SK-N-SH treated with all-trans-retinoic acid at 6 μM for 48 hours (cell line): ENCODE measurements at regions not wholly inside any gene's neighbourhood (a gene's known extent, or its start where the extent isn't known, plus 50 kb on each side); places are given as distances from the start of the nearest gene placed in this dataset.

Source experiments
- ATAC-seq: fragments of 200-7000 bp; cut with Tn5 transposase; 3 replicates; pipeline ENCODE4 v1.9.1; 2020; ENCODE audit warnings: mild to moderate bottlenecking, moderate library complexity
- ARNTL ChIP-seq: fragments of 450-650 bp; formaldehyde crosslinking; IDR thresholded peaks from 2 replicates; pipeline ENCODE4 v1.5.0; 2020; ENCODE audit warnings: low read depth, mild to moderate bottlenecking, moderate library complexity, borderline replicate concordance
- CREB5 ChIP-seq: fragments of 250-450 bp; sonication (Bioruptor Pico); IDR thresholded peaks from 2 replicates; pipeline ENCODE4 v1.5.1; 2020; ENCODE audit warnings: low read depth, mild to moderate bottlenecking, moderate library complexity
- CSDC2 ChIP-seq: fragments of 250-450 bp; sonication (Bioruptor Pico); IDR thresholded peaks from 2 replicates; pipeline ENCODE4 v1.5.0; 2020; ENCODE audit warnings: mild to moderate bottlenecking, moderate library complexity
- CSRNP3 ChIP-seq: fragments of 250-450 bp; sonication (Bioruptor Pico); IDR thresholded peaks from 2 replicates; pipeline ENCODE4 v1.5.1; 2021; ENCODE audit warnings: mild to moderate bottlenecking, moderate library complexity
- GLIS3 ChIP-seq: fragments of 250-450 bp; sonication (Bioruptor Pico); IDR thresholded peaks from 2 replicates; pipeline ENCODE4 v1.5.0; 2020; ENCODE audit warnings: mild to moderate bottlenecking, moderate library complexity
- ISL1 ChIP-seq: fragments of 250-450 bp; sonication (Bioruptor Pico); IDR thresholded peaks from 2 replicates; pipeline ENCODE4 v2.1.2; 2022; ENCODE audit warnings: mild to moderate bottlenecking, moderate library complexity
- OSR1 ChIP-seq: fragments of 250-450 bp; sonication (Bioruptor Pico); IDR thresholded peaks from 2 replicates; pipeline ENCODE4 v1.8.0; 2022; ENCODE audit warnings: moderate library complexity, mild to moderate bottlenecking, inconsistent platforms
- PATZ1 ChIP-seq: fragments of 250-450 bp; sonication (Bioruptor Pico); IDR thresholded peaks from 2 replicates; pipeline ENCODE4 v1.8.0; 2020; ENCODE audit warnings: mild to moderate bottlenecking, moderate library complexity, borderline replicate concordance
- POU6F1 ChIP-seq: fragments of 250-450 bp; sonication (Bioruptor Pico); IDR thresholded peaks from 2 replicates; pipeline ENCODE4 v1.8.0; 2021; ENCODE audit warnings: low read depth, mild to moderate bottlenecking, moderate library complexity, borderline replicate concordance
- PPARA ChIP-seq: fragments of 250-450 bp; sonication (Bioruptor Pico); IDR thresholded peaks from 2 replicates; pipeline ENCODE4 v1.5.0; 2020; ENCODE audit warnings: mild to moderate bottlenecking, borderline replicate concordance
- RARB ChIP-seq: fragments of 250-450 bp; sonication (Bioruptor Pico); IDR thresholded peaks from 2 replicates; pipeline ENCODE4 v1.8.0; 2021; ENCODE audit warnings: mild to moderate bottlenecking, moderate library complexity
- SNAI2 ChIP-seq: fragments of 250-450 bp; sonication (Bioruptor Pico); IDR thresholded peaks from 2 replicates; pipeline ENCODE4 v1.5.0; 2020; ENCODE audit warnings: mild to moderate bottlenecking, moderate library complexity
- TCF4 ChIP-seq: fragments of 250-450 bp; sonication (Bioruptor Pico); IDR thresholded peaks from 2 replicates; pipeline ENCODE4 v1.8.0; 2021; ENCODE audit warnings: mild to moderate bottlenecking, moderate library complexity, borderline replicate concordance
- TOX ChIP-seq: fragments of 250-450 bp; sonication (Bioruptor Pico); IDR thresholded peaks from 2 replicates; pipeline ENCODE4 v1.8.0; 2021; ENCODE audit warnings: mild to moderate bottlenecking, moderate library complexity, borderline replicate concordance
- TSHZ2 ChIP-seq: fragments of 250-450 bp; sonication (Bioruptor Pico); IDR thresholded peaks from 2 replicates; pipeline ENCODE4 v1.5.0; 2020; ENCODE audit warnings: mild to moderate bottlenecking, moderate library complexity
- ZC3H10 ChIP-seq: fragments of 250-450 bp; sonication (Bioruptor Pico); IDR thresholded peaks from 2 replicates; pipeline ENCODE4 v1.5.1; 2021; ENCODE audit warnings: mild to moderate bottlenecking, moderate library complexity
- ZFP3 ChIP-seq: fragments of 250-450 bp; sonication (Bioruptor Pico); IDR thresholded peaks from 2 replicates; pipeline ENCODE4 v1.5.0; 2020; ENCODE audit warnings: mild to moderate bottlenecking, moderate library complexity
- ZFP30 ChIP-seq: fragments of 450-650 bp; formaldehyde crosslinking; IDR thresholded peaks from 2 replicates; pipeline ENCODE4 v1.5.0; 2022; ENCODE audit warnings: mild to moderate bottlenecking, moderate library complexity
- ZNF565 ChIP-seq: fragments of 450-650 bp; formaldehyde crosslinking; conservative IDR thresholded peaks from 2 replicates; pipeline ENCODE4 v1.5.0; 2020; ENCODE audit warnings: low read depth, mild to moderate bottlenecking, moderate library complexity
- ZNF8 ChIP-seq: fragments of 450-650 bp; formaldehyde crosslinking; IDR thresholded peaks from 2 replicates; pipeline ENCODE4 v1.5.0; 2020; ENCODE audit warnings: mild to moderate bottlenecking, moderate library complexity

GRCh38 chr20:53748176-53748575 lies 154.5 kb upstream of the ZNF217 start:
- no peak for ATAC-seq
- TF ChIP-seq TSHZ2 (CRISPR knock-in tag) (no peak), POU6F1 (CRISPR knock-in tag) (no peak), ARNTL (CRISPR knock-in tag) (no peak), CSRNP3 (CRISPR knock-in tag) (no peak), PPARA (CRISPR knock-in tag) (no peak), TOX (CRISPR knock-in tag) (no peak), ZNF565 (no peak), ZFP3 (CRISPR knock-in tag) (no peak), RARB (no peak), PATZ1 (CRISPR knock-in tag) (no peak), ISL1 (CRISPR knock-in tag) (no peak), CREB5 (no peak)

DNA sequence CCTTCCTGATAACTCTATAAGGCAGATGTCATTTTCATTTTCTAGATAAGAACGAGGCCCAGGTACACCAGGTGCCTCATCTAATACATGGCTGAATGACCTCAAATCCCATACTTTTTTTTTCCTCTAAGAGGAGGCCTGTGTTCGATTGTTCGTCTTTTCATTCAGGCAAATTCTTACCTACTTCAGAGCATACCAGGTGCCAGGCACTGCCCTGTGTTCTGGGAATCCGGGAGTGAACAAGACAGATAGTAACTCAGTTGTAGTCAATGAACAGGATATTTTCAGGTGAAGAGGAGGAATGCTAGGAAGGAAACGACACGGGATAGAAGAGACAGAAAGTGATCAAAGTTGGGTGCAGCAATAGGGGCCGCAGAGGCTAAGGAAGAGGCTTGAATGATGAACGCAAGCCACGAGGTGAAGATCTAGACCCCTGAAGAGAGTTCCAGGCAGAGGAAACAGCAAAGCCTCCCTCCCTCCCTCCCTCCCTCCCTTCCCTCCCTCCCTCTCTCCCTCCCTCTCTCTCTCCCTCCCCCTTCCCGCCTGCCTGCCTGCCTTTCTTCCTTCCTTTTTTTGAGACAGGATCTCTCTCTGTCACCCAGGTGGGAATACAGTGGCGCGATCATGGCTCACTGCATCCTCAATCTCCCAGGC lies 150.1 kb upstream of the ZNF217 start:
- TF ChIP-seq GLIS3 (CRISPR knock-in tag) (no peak), ZFP3 (CRISPR knock-in tag) (no peak), CSDC2 (CRISPR knock-in tag) (no peak), OSR1 (CRISPR knock-in tag) (no peak), SNAI2 (no peak), RARB (no peak), ZNF565 (no peak), CSRNP3 (CRISPR knock-in tag) (no peak), PATZ1 (CRISPR knock-in tag) (no peak), ZFP30 (no peak), ZNF8 (CRISPR knock-in tag) (no peak), TSHZ2 (CRISPR knock-in tag) (no peak), ZC3H10 (no peak), PPARA (CRISPR knock-in tag) (no peak), CREB5 (no peak), TCF4 (CRISPR knock-in tag) (no peak)
- ATAC-seq, result no peak
